H1 (cell line): ENCODE measurements at regions not wholly inside any gene's neighbourhood (a gene's known extent, or its start where the extent isn't known, plus 50 kb on each side); places are given as distances from the start of the nearest gene placed in this dataset.

Source experiments
- CTCF ChIA-PET: fragments of 300-600 bp; sonication (Branson Sonifier 250); formaldehyde crosslinking; loops from one replicate; lab custom pipeline; 2021; ENCODE audit not compliant: partially characterized antibody; lab: Charles Lee
- POLR2A ChIA-PET: fragments of 300-600 bp; sonication (Branson Sonifier 250); formaldehyde crosslinking; loops from one replicate; lab custom pipeline; 2021; ENCODE audit warnings: inconsistent platforms; ENCODE audit not compliant: partially characterized antibody; lab: Charles Lee
- DNase-seq, 2 experiments: peaks; one replicate each; pipeline versions ENCODE4 v3.0.0 to v3.0.0-alpha.2; 2010 to 2022; ENCODE audit warnings: low spot score in 2 of 2, low read depth in 1 of 2, mixed read lengths in 1 of 2
- FAIRE-seq: peaks from 2 replicates; lab custom pipeline; 2011; peaks lifted over from hg19 to GRCh38; lab: Jason Lieb, UNC
- H2AFZ ChIP-seq: 2 replicates; pipeline ENCODE4 v1.8.1; 2012; ENCODE audit warnings: low read length, inconsistent platforms
- H2AK5ac ChIP-seq: 2 replicates; pipeline ENCODE4 v1.6.1; 2013; ENCODE audit warnings: low read depth, low read length
- H2BK120ac ChIP-seq: replicated peaks from 2 replicates; pipeline ENCODE3; 2013; ENCODE audit warnings: low read depth, low read length, inconsistent platforms
- H2BK12ac ChIP-seq: 2 replicates; pipeline ENCODE4 v1.6.1; 2013; ENCODE audit warnings: low read depth, low read length
- H2BK15ac ChIP-seq: 2 replicates; pipeline ENCODE4 v1.6.1; 2013; ENCODE audit warnings: low read length
- H2BK20ac ChIP-seq: 2 replicates; pipeline ENCODE4 v1.6.1; 2013; ENCODE audit warnings: low read length
- H2BK5ac ChIP-seq: 2 replicates; pipeline ENCODE4 v1.6.1; 2013; ENCODE audit warnings: low read depth, low read length
- H3K14ac ChIP-seq: 2 replicates; pipeline ENCODE4 v1.6.1; 2013; ENCODE audit warnings: inconsistent platforms; ENCODE audit not compliant: insufficient read length
- H3K18ac ChIP-seq: 2 replicates; pipeline ENCODE4 v1.6.1; 2013; ENCODE audit warnings: low read length; ENCODE audit errors: extremely low read depth
- H3K23ac ChIP-seq: 2 replicates; pipeline ENCODE4 v1.6.1; 2013; ENCODE audit warnings: inconsistent platforms; ENCODE audit not compliant: insufficient read length
- H3K23me2 ChIP-seq: 2 replicates; pipeline ENCODE4 v1.6.1; 2013; ENCODE audit warnings: low read depth, low read length
- H3K27ac ChIP-seq: 2 replicates; pipeline ENCODE4 v1.6.1; 2011; ENCODE audit warnings: low read depth, low read length, inconsistent platforms
- H3K27me3 ChIP-seq, 4 experiments: replicated peaks in 1 of 4; 1 replicate in 1 of 4; 2 replicates in 3 of 4; pipeline versions ENCODE4 v1.6.1 to v1.8.1; 2011 to 2013; ENCODE audit warnings: low read length in 3 of 4, mild to moderate bottlenecking in 3 of 4, inconsistent platforms in 2 of 4, mixed read lengths in 2 of 4, moderate library complexity in 1 of 4; ENCODE audit not compliant: control insufficient read depth in 3 of 4, insufficient read depth in 3 of 4; ENCODE audit errors: extremely low read depth in 1 of 4
- H3K36me3 ChIP-seq, 4 experiments: 2 replicates each; pipeline versions ENCODE4 v1.6.1 to v1.8.1; 2011 to 2013; ENCODE audit warnings: mild to moderate bottlenecking in 4 of 4, low read length in 3 of 4, moderate library complexity in 2 of 4, control low read depth in 1 of 4, inconsistent platforms in 1 of 4; ENCODE audit not compliant: insufficient read depth in 4 of 4, control insufficient read depth in 2 of 4
- H3K4ac ChIP-seq: replicated peaks from 2 replicates; pipeline ENCODE3; 2013; ENCODE audit warnings: low read length, low read depth, mixed read lengths, inconsistent platforms; ENCODE audit not compliant: insufficient read length
- H3K4me1 ChIP-seq, 4 experiments: replicated peaks in 1 of 4; 1 replicate in 1 of 4; 2 replicates in 3 of 4; pipeline versions ENCODE4 v1.6.1 to v1.8.1; 2011 to 2013; ENCODE audit warnings: low read length in 3 of 4, inconsistent platforms in 2 of 4, mixed read lengths in 1 of 4; ENCODE audit not compliant: insufficient read depth in 4 of 4, control insufficient read depth in 3 of 4
- H3K4me2 ChIP-seq, 2 experiments: 2 replicates each; pipeline versions ENCODE4 v1.6.1 to v1.8.1; 2011 to 2013; ENCODE audit warnings: low read depth in 2 of 2, low read length in 2 of 2, control low read depth in 1 of 2, inconsistent platforms in 1 of 2, mild to moderate bottlenecking in 1 of 2; ENCODE audit not compliant: insufficient read depth in 1 of 2
- H3K4me3 ChIP-seq, 4 experiments: fragments of 200-600, 300-600 bp in 1 of 4; sonication (generic), shearing (Covaris generic), sonication (Bioruptor Twin) in 1 of 4; 2 replicates each; pipeline versions ENCODE4 v1.5.1 to v1.8.1; 2011 to 2016; ENCODE audit warnings: low read length in 4 of 4, low read depth in 3 of 4, control low read depth in 2 of 4, inconsistent platforms in 2 of 4, mild to moderate bottlenecking in 2 of 4, mixed read lengths in 1 of 4, moderate library complexity in 1 of 4; ENCODE audit not compliant: insufficient read depth in 2 of 4; ENCODE audit errors: extremely low read depth in 1 of 4
- H3K56ac ChIP-seq: replicated peaks from 2 replicates; pipeline ENCODE3; 2013; ENCODE audit warnings: low read depth, mild to moderate bottlenecking, mixed read lengths, low read length, inconsistent platforms; ENCODE audit not compliant: insufficient read length
- H3K79me1 ChIP-seq: 2 replicates; pipeline ENCODE4 v1.6.1; 2013; ENCODE audit warnings: low read depth, low read length, control low read depth
- H3K79me2 ChIP-seq, 2 experiments: 2 replicates each; pipeline versions ENCODE4 v1.6.1 to v1.8.1; 2012 to 2013; ENCODE audit warnings: low read length in 2 of 2, mild to moderate bottlenecking in 2 of 2, inconsistent platforms in 1 of 2; ENCODE audit not compliant: insufficient read depth in 2 of 2, control insufficient read depth in 1 of 2
- H3K9ac ChIP-seq, 4 experiments: replicated peaks in 1 of 4; 1 replicate in 1 of 4; 2 replicates in 3 of 4; pipeline versions ENCODE4 v1.6.1 to v1.8.1; 2011 to 2013; ENCODE audit warnings: low read depth in 3 of 4, low read length in 3 of 4, control low read depth in 2 of 4, mild to moderate bottlenecking in 2 of 4, moderate library complexity in 2 of 4, inconsistent platforms in 1 of 4; ENCODE audit errors: extremely low read depth in 1 of 4
- H3K9me3 ChIP-seq, 2 experiments: 2 replicates each; pipeline versions ENCODE4 v1.6.1 to v1.8.1; 2012 to 2013; ENCODE audit warnings: mild to moderate bottlenecking in 2 of 2, moderate library complexity in 2 of 2, control low read depth in 1 of 2, inconsistent platforms in 1 of 2, low read depth in 1 of 2, low read length in 1 of 2, mixed read lengths in 1 of 2; ENCODE audit not compliant: insufficient read depth in 2 of 2
- H4K20me1 ChIP-seq, 2 experiments: replicated peaks in 1 of 2; 2 replicates each; pipeline versions ENCODE3 to v1.8.1; 2011 to 2013; ENCODE audit warnings: inconsistent platforms in 2 of 2, low read length in 2 of 2, mild to moderate bottlenecking in 1 of 2; ENCODE audit not compliant: insufficient read depth in 2 of 2, control insufficient read depth in 1 of 2
- H4K5ac ChIP-seq: 2 replicates; pipeline ENCODE4 v1.6.1; 2013; ENCODE audit warnings: low read length, low read depth, mixed read lengths, inconsistent platforms; ENCODE audit not compliant: insufficient read length
- H4K8ac ChIP-seq: 2 replicates; pipeline ENCODE4 v1.8.0; 2013; ENCODE audit warnings: mild to moderate bottlenecking, moderate library complexity, low read length, inconsistent platforms; ENCODE audit not compliant: insufficient read depth; ENCODE audit errors: extremely low read depth
- H4K91ac ChIP-seq: replicated peaks from 2 replicates; pipeline ENCODE3; 2013; ENCODE audit warnings: low read length, mixed read lengths, inconsistent platforms; ENCODE audit not compliant: insufficient read length
- CREB1 ChIP-seq: IDR thresholded peaks from 2 replicates; pipeline ENCODE4 v1.6.1; 2012; ENCODE audit warnings: inconsistent platforms
- GABPA ChIP-seq: IDR thresholded peaks from 2 replicates; pipeline ENCODE4 v1.6.1; 2011; ENCODE audit warnings: mild to moderate bottlenecking, low read length, moderate library complexity, borderline replicate concordance; ENCODE audit not compliant: insufficient read depth
- KDM4A ChIP-seq: IDR thresholded peaks from one replicate; pipeline ENCODE4 v1.7.1; 2012; ENCODE audit warnings: low read depth, mild to moderate bottlenecking, moderate library complexity, low read length, inconsistent platforms; ENCODE audit not compliant: severe bottlenecking
- RAD21 ChIP-seq, 2 experiments: IDR thresholded peaks in 1 of 2; conservative IDR thresholded peaks in 1 of 2; 2 replicates each; pipeline ENCODE4 v1.6.1; 2011; ENCODE audit warnings: low read depth in 2 of 2, low read length in 2 of 2, improper control_type of control experiment in 1 of 2, inconsistent platforms in 1 of 2, mild to moderate bottlenecking in 1 of 2, moderate library complexity in 1 of 2
- YY1 ChIP-seq: IDR thresholded peaks from 2 replicates; pipeline ENCODE4 v1.6.1; 2011; ENCODE audit warnings: low read depth, mild to moderate bottlenecking, low read length
- WGBS, 2 experiments: shearing (Covaris generic) in 1 of 2; methylation state at CpG; one replicate each; pipeline versions ENCODE4 v1.1.6 to v1.1.7; 2013 to 2015; ENCODE audit warnings: low lambda C conversion rate in 2 of 2, mixed read lengths in 2 of 2, inconsistent platforms in 1 of 2, low coverage in 1 of 2, missing lambda C conversion rate in 1 of 2; ENCODE audit not compliant: insufficient replicate concordance in 2 of 2, insufficient coverage in 1 of 2, insufficient read length in 1 of 2; ENCODE audit errors: extremely low coverage in 1 of 2, missing lambda C conversion rate in 1 of 2; 5-methylcytosine and 5-hydroxymethylcytosine counted together
- TF ChIP-seq, protein P1 (sequence below): IDR thresholded peaks from 2 replicates; pipeline ENCODE4 v1.6.1; 2011; ENCODE audit warnings: low read depth, mild to moderate bottlenecking, low read length; ENCODE audit not compliant: insufficient read depth

DNA sequence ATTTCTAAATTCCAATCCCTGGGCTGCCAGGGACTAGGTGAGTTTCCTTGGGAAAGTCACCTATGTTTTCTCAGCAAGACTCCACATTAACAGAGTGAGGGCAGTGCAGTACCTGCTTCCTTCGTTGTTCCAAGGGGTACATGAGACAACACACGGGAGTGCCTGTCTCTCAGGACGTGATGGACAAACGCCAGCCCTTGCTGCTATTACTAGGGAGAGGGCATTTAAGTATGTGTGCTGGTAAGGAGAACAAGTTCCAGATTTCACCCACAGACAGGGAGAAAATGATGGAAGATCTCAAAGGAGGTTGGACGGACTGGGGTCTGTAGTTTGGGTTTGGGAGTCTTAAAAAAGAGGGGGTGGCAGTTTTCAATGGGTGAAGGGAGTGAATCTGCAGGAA is 195.7 kb downstream of the HERPUD2 start:
- no peaks in the 10 kb centered on the region for H3K79me2 ChIP-seq

More for the DNA sequence above, 195.7 kb downstream of the HERPUD2 start:
- FAIRE-seq, result no peak
- TF ChIP-seq KDM4A (no peak), RAD21 (IDR thresholded peaks at IDR 0.05 in 1 of 2, conservative IDR thresholded peaks at IDR 0.05 in 1 of 2; ENCODE audit: low read depth in 2 of 2, low read length in 2 of 2) (no peak), CREB1 (no peak), YY1 (no peak), GABPA (no peak)
- TF ChIP-seq, protein P1, sequence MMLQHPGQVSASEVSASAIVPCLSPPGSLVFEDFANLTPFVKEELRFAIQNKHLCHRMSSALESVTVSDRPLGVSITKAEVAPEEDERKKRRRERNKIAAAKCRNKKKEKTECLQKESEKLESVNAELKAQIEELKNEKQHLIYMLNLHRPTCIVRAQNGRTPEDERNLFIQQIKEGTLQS, result no peak
- no peak overlapping the region for H3K4me3 ChIP-seq
- 93% methylated on average over 5 of the region's 5 CpGs; no CpG with 5 or more reads in 1 of the 2 experiments for WGBS, 2 experiments
- ChIA-PET POLR2A (no interaction called here), CTCF (interaction anchor here (0.8 to 1.1 kb wide), 3 partner anchors 8 to 250 kb away, joined by 3 to 4 read pairs (median 3); no protein-coding TSS in a partner anchor)
- H3K23ac ChIP-seq, result no peak overlapping the region
- H2BK20ac ChIP-seq, result no peak overlapping the region
- no peak overlapping the region for H4K91ac ChIP-seq
- no peaks in the 10 kb centered on the region for H3K27me3 ChIP-seq
- H3K4ac ChIP-seq, result no peak overlapping the region
- H4K20me1 ChIP-seq, result no peaks in the 10 kb centered on the region
- DNase-seq, result no peak
- H2BK120ac ChIP-seq, result no peak overlapping the region
- no peak overlapping the region for H4K8ac ChIP-seq
- H4K5ac ChIP-seq, result no peak overlapping the region
- no peak overlapping the region for H2BK15ac ChIP-seq
- H2AFZ ChIP-seq, result no peak overlapping the region
- no peak overlapping the region for H3K56ac ChIP-seq
- no peak overlapping the region for H2BK5ac ChIP-seq
- H3K23me2 ChIP-seq, result no peaks in the 10 kb centered on the region
- no peak overlapping the region for H2BK12ac ChIP-seq
- H3K18ac ChIP-seq, result no peak overlapping the region
- no peaks in the 10 kb centered on the region for H3K9me3 ChIP-seq
- no peak overlapping the region for H3K27ac ChIP-seq
- H3K36me3 ChIP-seq, result no peaks in the 10 kb centered on the region
- H3K4me2 ChIP-seq, result no peak overlapping the region
- no peaks in the 10 kb centered on the region for H3K4me1 ChIP-seq
- no peak overlapping the region for H3K14ac ChIP-seq
- H2AK5ac ChIP-seq, result no peak overlapping the region
- no peaks in the 10 kb centered on the region for H3K79me1 ChIP-seq
- H3K9ac ChIP-seq, result no peak overlapping the region
